GM19468 (cell line): ENCODE measurements at regions not wholly inside any gene's neighbourhood (a gene's known extent, or its start where the extent isn't known, plus 50 kb on each side); places are given as distances from the start of the nearest gene placed in this dataset.
"Not testable (repeated sequence)": the region's sequence is repeated elsewhere in the genome, so short reads cannot be mapped to it uniquely, and the experiment has no call there.

Source experiments
- ATAC-seq: cut with Tn5 transposase; IDR thresholded peaks from one replicate; pipeline ENCODE4 v1.9.1; 2021; ENCODE audit warnings: mild to moderate bottlenecking, moderate library complexity, moderate number of reproducible peaks; ENCODE audit not compliant: unreplicated experiment; ENCODE audit errors: extremely low read depth

DNA sequence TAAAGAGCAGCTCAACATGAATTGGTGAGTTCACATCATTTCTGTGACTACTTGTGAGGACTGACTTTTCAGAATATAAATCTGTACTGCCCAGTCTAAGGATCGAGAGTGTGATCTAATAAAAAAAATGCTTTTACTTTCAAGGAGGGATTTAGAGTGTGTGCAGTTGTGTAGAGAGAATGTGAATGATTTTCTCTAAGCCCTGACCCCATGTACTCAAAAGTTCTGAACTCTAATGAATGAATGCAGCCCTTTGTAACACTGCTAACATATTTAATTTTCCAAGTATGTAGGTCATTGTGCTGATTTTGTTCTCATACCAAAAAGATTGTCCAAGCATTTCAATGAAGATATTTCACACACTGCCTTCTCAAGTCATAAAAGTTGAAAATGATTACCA, 92.5 kb upstream of the STOX2 start:
- ATAC-seq: no peak

DNA sequence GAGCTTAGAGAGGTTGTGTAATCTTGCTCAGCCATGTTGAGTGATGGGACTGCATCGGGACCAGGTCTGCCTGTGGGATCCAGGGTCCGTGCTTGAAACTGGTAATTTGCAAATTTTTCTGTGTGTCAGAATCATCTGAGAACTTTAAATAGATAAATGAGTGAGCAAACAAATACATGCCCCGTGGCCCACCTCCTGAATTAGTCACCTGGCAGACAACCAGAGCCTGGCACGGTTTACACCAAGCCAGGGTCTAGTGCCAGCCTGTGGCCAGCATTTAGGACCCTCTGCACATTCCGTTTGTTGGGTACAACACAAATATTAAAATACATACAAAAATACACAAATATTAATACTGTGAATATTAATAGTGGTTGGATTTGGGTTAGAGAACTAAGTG, 90.6 kb upstream of the STOX2 start:
- ATAC-seq: no peak

DNA sequence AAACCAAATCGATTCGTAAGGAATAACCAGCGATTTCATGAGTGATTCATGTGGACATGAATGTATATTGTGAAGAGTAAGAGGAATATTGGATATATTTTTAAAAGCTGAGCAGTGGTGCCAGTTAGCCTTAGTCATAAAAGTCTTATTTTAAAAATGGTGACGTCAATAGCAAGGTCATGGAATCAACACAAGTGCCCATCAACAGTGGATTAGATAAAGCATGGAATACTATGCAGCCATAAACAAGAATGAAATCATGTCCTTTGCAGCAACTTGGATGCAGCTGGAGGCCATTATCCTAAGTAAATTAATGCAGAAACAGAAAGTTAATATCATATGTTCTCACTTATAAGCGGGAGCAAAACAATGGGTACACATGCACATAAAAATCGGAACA, 89.0 kb upstream of the STOX2 start:
- no peak for ATAC-seq

DNA sequence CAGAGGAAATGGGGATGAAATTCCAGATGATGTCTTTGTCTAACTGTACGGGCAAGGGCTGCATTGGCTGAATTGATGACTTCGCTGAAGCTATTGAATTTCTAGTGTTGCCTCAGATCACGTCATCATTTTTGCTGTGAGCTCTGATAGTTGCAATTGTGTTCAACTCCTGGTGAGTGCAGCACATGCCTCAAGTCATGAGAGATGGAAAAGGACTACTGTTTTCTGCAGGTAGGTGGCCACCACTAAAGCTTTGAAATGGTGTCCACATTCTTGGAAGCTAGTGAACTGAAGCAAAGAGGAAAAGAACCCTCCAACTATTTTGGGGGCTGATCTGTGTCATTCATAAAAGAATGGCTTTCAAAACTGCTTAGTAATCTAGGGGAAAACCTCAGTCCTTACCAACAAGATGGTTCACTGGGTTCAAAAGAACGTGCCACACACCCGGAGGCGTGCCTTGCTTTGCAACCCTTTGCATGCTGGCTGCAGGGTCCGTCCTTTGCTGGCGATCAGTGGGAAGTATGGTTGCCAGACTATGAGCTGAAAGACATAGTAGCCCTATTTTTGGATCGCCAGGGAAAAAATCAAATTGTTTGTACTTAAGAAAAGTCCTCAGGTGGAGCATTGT, 88.1 kb upstream of the STOX2 start:
- no peak for ATAC-seq

DNA sequence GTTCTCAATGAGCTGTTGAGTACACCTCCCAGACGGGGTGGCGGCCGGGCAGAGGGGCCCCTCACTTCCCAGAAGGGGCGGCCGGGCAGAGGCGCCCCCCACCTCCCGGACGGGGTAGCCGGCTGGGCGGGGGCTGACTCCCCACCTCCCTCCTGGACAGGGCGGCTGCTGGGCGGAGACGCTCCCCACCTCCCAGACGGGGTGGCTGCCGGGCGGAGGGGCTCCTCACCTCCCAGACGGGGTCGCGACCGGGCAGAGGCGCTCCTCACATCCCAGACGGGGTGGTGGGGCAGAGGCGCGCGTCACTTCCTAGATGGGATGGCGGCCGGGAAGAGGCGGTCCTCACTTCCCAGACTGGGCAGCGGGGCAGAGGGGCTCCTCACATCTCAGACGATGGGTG, 86.5 kb upstream of the STOX2 start:
- not testable (repeated sequence) for ATAC-seq

DNA sequence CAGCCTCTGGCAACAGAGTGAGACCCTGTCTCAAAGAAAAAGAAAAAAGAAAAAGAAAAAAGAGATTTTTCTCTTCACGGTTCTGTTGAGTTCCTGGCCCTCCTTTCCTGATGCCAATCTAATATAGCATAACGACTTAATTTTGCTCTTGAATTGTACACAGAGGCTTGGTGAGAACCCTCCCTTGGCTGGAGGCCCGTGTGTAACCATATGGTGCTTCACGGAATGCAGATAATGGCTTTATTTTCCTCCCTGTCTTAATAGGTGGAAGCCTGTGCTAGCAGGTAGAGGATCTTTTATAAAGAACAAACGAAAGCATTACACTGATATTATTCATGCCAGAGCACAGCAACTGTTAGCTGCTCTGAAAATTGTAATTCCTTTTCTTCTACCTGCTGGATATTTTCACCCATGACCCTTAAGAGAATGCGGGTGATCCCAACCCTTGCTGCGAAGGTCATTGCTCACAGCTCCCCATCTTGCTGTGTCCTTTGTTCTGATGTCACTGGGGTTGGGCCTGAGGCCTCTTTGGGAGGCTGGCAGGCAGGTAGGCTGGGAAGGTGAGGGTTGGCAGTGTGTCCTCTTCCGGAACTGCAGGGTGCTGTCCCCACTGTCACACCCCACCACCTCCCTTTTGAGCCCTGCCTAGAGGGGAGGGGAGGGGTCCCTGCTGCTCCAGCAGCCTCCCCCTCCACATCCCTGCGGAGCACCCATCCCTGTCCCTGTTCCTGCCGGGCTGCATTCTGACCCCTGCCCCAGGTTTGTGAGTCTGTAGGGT, 83.8 kb upstream of the STOX2 start:
- ATAC-seq: no peak

DNA sequence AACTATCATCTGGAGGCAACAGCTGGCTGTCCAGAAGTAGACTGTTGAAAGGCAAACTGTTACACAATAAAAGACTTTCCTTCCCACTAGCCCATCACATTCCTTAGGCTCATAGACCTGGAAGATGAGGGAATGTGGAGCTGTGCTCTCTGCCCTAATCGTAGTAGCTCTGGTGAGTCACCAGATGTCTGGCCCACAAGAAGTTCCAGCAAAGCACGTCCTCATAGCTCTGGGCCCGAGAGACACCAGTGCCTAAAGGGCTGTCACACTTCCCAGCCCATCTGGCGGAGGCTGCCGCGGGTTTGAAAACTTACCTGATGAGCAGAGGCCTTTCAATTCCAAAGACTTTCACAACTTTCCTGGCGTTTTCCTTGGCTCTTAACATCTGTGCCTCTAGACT, 81.7 kb upstream of the STOX2 start:
- no peak for ATAC-seq

DNA sequence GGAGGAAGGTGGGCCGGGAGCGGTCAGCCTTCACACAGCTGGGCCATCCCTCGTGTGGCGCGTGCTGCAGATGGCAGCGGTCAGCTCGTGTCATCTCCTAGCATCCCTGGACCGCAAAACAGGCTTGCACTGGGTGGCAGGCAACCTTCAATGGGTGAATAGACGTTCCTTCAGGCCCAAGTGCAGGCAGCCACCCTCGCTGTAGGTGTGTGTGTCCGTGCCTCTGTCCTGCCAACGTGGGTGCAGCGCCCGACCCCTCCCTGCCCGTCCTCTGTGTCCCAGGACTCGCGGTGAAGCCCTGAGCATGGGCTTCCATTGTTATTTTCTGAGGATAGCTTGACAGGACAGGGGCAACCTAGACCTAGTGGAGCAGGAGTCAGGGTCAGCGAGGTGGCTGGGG, 79.8 kb upstream of the STOX2 start:
- no peak for ATAC-seq

DNA sequence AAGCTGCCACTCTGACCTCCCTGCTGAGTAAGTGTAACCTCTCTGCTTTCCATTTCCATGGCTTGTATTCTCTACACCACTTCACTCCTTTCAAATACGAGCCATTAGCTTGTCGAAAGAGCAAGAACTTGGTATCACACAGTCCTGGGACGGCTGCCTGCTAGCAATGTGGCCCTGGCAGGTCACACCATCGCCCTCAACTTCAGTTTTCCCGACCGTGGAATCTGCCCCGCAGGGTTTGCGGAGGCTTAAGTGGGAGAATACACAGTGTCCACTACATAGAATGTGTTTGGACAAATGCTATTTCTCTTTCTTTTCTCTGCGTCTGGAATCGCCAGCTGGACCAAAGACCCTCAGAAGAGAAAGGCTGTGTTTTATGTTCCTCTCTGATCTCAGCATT, 78.6 kb upstream of the STOX2 start:
- ATAC-seq: no peak

DNA sequence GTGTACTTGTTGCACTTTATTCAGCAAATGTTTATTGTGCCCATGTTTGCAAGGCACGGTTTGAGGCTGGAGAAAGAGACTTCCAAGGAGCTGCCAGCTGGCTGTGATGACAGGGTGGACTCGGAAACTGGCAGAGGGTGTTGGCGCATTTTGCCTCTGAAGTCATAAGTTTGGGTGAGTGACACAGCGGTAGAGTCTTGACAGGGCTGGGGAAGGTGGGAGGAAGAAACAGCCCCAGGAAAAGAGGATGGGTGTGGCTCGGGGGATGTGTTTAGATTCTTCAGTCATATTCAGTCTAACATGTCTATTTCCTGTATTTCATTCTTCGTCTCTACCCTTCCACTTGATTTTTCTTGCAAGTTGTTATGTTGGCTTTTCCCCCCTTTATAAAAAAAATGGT, 77.0 kb upstream of the STOX2 start:
- ATAC-seq: no peak

DNA sequence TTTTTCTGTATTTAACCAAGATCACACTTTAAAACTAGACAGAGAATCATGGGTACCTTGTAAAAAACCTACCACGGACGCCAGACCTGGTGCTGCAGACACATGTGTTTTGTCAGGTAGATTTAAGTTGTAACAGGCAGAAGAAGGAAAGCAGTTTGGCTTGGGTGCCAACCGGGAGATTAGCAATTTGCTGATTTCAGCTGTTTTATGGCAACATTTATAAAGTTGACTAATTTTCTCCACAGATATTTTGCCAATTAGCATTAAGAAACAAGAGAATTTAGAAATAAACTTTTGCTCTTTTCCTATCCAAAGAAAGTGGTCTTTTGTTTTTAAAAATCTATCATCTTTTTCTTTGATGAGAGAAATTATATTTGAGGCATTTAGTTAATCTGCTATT, 76.3 kb upstream of the STOX2 start:
- ATAC-seq: no peak

DNA sequence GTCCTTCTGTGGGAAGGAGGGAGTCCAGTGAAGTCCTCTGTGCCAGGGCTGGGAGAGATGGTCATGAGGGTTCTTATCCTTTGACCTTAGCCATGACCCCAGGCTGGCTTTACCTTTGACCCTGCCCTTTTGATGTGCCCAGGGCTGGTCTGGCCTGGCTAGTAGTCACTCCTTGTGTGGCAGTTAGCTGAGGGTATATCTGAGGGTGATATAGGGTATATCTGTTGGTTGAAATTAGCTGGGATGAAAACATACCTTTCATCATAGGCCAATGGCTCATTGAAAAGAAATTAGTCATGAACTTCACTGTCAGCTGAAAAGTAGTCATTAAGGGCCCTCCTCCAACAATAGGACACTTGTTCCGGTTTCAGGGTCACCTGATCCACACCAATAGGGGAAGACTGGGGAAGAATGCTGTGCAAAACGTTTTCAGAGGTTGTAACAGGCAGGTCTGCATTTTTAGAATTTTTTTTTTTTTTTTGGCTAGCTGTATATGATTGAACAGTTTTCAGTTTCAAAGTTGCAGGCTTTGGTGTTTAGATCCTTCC, 74.6 kb upstream of the STOX2 start:
- no peak for ATAC-seq

DNA sequence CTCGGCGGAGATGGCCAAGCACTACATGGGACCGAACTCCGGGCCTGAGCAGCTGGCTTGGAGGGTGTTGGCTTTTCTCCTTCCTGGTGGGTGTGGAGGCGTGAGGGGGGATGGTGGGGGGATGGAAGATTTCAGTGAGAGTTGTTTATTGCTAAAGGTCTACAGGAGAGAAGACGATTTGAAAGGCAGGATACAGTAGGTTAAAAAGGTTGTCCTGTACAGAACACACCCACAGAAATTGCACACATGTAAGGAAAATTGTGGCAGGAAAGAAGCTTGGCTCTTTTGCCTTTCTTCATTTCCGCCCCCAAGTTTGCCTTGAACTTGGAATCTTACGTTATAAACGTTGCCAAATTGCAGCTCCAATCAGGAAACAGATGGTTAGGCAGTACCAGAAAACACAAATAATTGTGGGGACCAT, 74.1 kb upstream of the STOX2 start:
- no peak for ATAC-seq

DNA sequence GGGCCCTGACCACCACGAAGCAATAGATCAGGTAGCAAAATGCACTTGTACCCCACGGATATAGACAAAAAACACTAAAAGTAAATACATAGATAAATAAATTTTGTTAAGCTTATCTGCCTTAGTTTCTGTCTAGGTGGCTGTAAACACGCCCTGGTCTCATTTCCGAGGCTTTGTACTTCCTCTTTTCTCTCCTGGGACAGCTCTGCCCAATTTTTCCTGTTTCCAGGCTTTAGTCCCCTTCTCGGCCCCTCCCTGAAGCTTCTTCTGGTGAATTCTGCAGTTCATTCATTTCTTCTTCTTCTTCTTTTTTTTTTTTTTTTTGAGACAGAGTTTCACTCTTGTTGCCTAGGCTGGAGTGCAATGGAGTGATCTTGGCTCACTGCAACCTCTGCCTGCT, 73.4 kb upstream of the STOX2 start:
- ATAC-seq: no peak

DNA sequence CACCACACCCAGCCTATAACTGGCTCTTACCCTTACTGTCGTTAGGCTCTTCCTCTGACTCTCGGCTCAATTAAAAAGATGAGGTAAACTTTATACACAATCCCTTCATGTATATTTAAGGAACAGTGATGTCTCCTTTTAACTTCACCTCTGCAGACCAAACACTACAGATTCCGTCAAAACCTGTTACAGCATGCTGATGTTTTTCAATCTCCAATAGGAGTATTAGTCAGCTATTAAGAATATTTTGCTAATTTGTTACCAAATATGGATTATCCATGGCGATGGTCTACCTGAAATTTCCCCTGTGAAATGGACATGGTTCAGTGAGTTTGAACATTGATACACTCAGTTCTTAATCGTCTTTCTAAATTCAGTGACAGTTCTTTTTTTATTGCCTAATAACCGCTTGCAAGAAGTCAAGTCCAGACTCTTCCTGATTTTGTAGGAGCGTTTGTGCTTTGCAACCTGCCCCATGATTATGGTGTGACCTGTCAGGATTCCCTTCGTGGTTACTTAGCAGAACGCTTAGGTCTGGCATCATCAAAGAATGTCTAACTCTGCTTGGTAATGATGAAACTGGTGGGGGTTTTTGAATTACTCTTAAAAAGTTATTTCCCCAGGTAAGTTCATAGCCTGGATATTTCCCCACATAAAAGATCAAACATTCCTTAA, 72.2 kb upstream of the STOX2 start:
- ATAC-seq: no peak

DNA sequence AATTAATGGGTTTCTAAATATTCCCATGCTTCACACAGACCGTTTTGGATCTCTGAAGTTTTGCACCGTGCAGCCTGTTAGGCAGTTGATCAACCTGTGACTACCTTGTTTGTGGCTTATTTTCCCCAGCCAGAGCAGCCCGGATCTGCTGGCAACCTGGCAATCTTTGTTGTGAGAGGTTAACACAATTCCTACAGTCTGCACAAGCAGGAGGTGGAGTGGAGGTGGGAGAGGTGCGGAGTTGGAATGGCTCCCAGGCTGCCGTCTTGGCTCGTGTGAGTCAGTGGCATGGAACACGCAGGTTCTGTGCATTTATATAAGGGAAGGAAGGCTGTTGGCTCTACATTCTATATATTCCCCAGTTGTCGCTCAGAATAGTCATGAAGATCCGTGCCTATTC, 70.9 kb upstream of the STOX2 start:
- ATAC-seq: no peak

DNA sequence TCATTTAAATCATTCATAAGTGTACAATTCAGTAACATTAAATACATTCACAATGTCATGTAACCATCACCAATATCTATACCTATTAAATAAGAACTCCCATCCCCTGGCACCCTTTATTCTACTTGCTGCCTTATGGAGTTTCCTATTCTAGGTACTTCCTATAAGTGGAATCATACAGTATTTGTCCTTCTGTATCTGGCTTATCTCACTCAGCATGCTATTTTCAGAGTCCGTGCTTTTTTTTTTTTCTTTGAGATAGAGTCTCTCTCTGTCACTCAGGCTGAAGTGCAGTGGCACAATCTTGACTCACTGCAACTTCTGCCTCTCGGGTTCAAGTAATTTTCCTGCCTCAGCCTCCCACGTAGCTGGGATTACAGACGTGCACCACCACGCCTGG, 67.9 kb upstream of the STOX2 start:
- no peak for ATAC-seq

DNA sequence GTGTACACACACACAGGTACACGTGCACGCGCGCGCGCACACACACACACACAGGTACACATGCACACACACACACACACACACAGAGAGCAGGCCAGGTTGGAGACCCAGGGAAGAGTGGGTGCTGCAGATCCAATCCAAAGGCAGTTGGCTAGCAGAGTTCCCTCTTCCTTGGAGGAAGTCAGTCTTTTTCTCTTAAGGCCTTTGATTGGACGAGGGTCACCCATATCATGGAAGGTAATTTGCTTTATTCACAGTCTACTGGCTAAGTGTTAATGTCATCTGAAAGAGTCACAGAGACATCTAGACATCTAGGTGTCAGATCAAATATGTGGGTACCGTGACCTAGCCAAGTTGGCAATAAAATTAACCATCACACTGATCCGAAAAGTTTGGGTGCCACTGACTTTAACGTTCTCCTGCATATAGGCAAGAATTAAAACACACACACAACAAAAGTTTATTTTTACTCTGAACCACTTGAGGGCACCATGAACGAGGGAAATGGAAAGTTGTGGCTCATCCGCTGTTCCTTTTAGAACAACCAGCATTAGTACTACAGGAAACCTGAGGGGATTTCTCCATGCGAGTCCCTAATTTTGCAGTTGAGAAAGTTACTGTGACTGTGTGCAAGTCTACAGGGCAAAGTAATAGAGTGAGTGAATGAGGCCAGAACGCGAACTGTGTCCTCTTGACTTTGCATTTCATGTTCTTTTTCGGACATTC, 66.0 kb upstream of the STOX2 start:
- ATAC-seq: no peak

DNA sequence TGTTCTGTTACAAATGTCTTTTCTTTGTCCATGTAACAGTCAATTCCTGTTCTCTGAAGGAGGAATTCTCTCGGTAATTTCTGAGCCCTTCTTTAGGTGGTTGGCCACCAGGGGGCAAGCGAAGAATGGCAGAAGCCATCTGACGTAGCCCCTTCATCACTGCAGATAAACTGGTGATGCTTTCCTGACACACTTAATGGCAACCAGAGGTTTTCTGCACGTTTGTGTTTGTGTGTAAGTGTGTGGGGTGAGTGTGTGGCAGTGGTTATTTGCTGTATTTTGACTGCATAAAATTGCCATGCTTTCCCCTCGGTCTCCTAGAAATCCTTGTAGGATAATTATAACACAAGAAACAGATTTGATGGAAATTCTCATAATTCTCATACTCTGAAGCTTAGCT, 64.8 kb upstream of the STOX2 start:
- no peak for ATAC-seq

DNA sequence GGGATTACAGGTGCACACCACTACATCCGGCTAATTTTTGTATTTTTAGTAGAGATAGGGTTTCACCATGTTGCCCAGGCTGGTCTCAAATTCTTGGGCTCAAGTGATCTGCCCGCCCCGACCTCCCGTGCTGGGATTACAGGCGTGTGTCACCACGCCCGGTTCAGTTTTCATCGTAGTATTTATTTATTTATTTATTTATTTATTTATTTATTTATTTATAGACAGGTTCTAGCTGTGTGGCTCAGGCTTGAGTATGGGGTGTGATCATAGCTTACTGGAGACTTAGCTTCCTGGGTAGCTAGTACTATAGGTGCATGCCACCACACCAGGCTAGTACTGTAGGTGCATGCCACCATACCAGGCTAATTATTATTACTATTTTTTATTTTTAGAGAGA, 64.1 kb upstream of the STOX2 start:
- no peak for ATAC-seq

DNA sequence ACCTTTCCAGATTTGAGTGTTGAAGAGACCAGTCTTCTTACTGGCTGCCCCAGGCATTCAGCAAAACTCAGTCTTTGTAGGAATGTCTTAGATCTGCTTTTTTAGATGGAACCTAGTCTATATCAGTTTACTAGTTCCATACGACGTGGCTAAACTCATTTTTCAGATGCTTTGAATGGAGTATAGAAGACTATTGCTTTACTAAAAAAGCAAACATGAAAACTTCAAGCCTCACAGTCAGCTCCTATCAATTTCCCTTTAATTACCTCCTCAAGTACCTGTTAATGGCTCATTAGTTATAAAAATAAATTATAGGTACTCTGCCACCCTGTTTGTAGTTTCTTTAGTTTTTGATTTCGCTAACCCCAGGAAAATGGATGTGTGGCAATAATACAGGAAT, 63.0 kb upstream of the STOX2 start:
- ATAC-seq: no peak
